Activated CD8-positive, alpha-beta T cell treated with anti-CD3 and anti-CD28 coated beads, Interleukin-2, amount 10 ng/mL, durations not matched to agents 7 days and 5 days (primary cell): ENCODE measurements at regions not wholly inside any gene's neighbourhood (a gene's known extent, or its start where the extent isn't known, plus 50 kb on each side); places are given as distances from the start of the nearest gene placed in this dataset.

Source experiments
- ATAC-seq: fragments of 150-1000 bp; cut with Tn5 transposase; one replicate; pipeline ENCODE4 v1.10.0; 2021; ENCODE audit warnings: moderate library complexity
- CTCF ChIA-PET: fragments of 350-600 bp; sonication (Branson Sonifier 250); formaldehyde crosslinking; loops from one replicate; lab custom pipeline; 2021; ENCODE audit warnings: antibody characterized with exemption; lab: Charles Lee
- POLR2A ChIA-PET: fragments of 350-600 bp; sonication (Branson Sonifier 250); formaldehyde crosslinking; loops from one replicate; lab custom pipeline; 2021; ENCODE audit warnings: antibody characterized with exemption; lab: Charles Lee
- DNase-seq: peaks from one replicate; pipeline ENCODE4 v3.0.0-alpha.2; 2020
- H3K27ac Mint-ChIP-seq: one replicate; pipeline ENCODE4 v1.8.0; 2021; ENCODE audit warnings: mild to moderate bottlenecking, mixed read lengths
- H3K27me3 Mint-ChIP-seq: one replicate; pipeline ENCODE4 v1.8.0; 2021; ENCODE audit warnings: low read depth, mixed read lengths
- H3K36me3 Mint-ChIP-seq: one replicate; pipeline ENCODE4 v1.8.0; 2021; ENCODE audit warnings: low read depth, mixed read lengths
- H3K4me1 Mint-ChIP-seq: one replicate; pipeline ENCODE4 v1.8.0; 2021; ENCODE audit warnings: low read depth, mixed read lengths
- H3K4me3 Mint-ChIP-seq: one replicate; pipeline ENCODE4 v1.8.0; 2021; ENCODE audit warnings: mild to moderate bottlenecking, mixed read lengths
- H3K9me3 Mint-ChIP-seq: one replicate; pipeline ENCODE4 v1.8.0; 2022; ENCODE audit warnings: mixed read lengths; ENCODE audit not compliant: insufficient read depth

GRCh38 chr9:72471096-72471495 lies 50.3 kb upstream of the TMC1 start:
- DNase-seq, result no peak
- no peak for ATAC-seq
- Mint-ChIP-seq H3K4me1 (peaks cover 14% of the 10 kb centered on the region), H3K27ac (no peak overlapping the region), H3K4me3 (no peak overlapping the region), H3K36me3 (no peaks in the 10 kb centered on the region), H3K27me3 (no peaks in the 10 kb centered on the region), H3K9me3 (no peaks in the 10 kb centered on the region)
- ChIA-PET POLR2A (no interaction called here), CTCF (no interaction called here)

- Mint-ChIP-seq H3K4me1 (peaks cover 10% of the 10 kb centered on the region), H3K36me3 (no peaks in the 10 kb centered on the region), H3K27ac (no peak overlapping the region), H3K4me3 (no peak overlapping the region), H3K27me3 (peaks cover 2% of the 10 kb centered on the region), H3K9me3 (no peaks in the 10 kb centered on the region)
- ATAC-seq (no peak), DNase-seq (no peak)
- CTCF ChIA-PET, result interaction anchor here (0.8 kb wide), 1 partner anchor 187 kb away, joined by 3 read pairs; no protein-coding TSS in a partner anchor
- POLR2A ChIA-PET, result interaction anchor here (0.7 kb wide), 1 partner anchor 35 kb away, joined by 4 read pairs; no protein-coding TSS in a partner anchor
Measured at GRCh38 chr9:72467766-72468738, 53.4 kb upstream of the TMC1 start.

- Mint-ChIP-seq H3K4me3 (no peak overlapping the region), H3K36me3 (no peaks in the 10 kb centered on the region), H3K9me3 (no peaks in the 10 kb centered on the region), H3K27ac (no peak overlapping the region), H3K27me3 (peaks cover 2% of the 10 kb centered on the region), H3K4me1 (peaks cover 8% of the 10 kb centered on the region)
- ChIA-PET POLR2A (no interaction called here), CTCF (interaction anchor here (1.5 to 2.3 kb wide), 5 partner anchors 9 to 185 kb away, joined by 4 to 8 read pairs (median 6); no protein-coding TSS in a partner anchor)
- ATAC-seq (no peak), DNase-seq (no peak)
Measured at GRCh38 chr9:72465593-72465984, 55.8 kb upstream of the TMC1 start.

DNA sequence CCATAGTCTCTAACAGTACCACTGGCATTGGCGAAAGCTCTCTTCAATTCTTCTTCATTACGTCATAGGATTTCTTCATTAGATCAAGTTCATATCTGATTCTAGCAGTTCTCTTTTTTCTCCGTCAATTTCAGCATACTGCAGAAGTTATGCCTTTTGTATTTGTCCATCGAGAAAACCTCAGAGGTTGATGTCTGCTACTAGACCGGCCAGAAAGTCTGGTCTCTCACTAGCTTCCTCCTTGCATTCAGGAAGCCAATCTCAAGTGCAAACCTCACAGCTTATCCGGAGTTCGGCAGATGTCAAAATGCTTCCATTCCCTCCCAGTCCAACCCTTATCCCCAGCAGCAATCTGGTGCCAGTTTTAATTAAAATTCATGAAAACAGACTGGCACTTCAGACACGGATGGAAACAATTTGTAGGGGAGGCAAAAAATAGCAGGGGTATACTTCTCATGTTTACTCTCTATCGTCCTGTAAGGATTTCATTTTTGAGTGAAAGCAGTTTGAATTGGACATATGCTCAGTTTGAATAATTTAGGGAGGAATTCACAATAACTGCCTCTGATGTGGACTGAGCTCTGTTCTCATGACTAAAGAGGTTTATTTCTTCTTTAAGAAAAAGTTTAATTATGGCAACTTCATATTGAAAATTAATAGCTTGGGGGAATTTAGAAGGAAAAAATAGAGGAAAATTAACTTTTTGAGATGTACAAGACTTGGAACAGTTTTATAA lies 56.4 kb upstream of the TMC1 start:
- ATAC-seq (no peak), DNase-seq (no peak)
- no peaks in the 10 kb centered on the region for H3K36me3 Mint-ChIP-seq
- no peaks in the 10 kb centered on the region for H3K9me3 Mint-ChIP-seq
- peaks cover 8% of the 10 kb centered on the region for H3K4me1 Mint-ChIP-seq
- ChIA-PET CTCF (interaction anchor here (1.5 to 2.3 kb wide), 5 partner anchors 10 to 184 kb away, joined by 4 to 8 read pairs (median 6); no protein-coding TSS in a partner anchor), POLR2A (no interaction called here)
- no peak overlapping the region for H3K4me3 Mint-ChIP-seq
- H3K27me3 Mint-ChIP-seq, result peaks cover 2% of the 10 kb centered on the region
- H3K27ac Mint-ChIP-seq, result no peak overlapping the region

DNA sequence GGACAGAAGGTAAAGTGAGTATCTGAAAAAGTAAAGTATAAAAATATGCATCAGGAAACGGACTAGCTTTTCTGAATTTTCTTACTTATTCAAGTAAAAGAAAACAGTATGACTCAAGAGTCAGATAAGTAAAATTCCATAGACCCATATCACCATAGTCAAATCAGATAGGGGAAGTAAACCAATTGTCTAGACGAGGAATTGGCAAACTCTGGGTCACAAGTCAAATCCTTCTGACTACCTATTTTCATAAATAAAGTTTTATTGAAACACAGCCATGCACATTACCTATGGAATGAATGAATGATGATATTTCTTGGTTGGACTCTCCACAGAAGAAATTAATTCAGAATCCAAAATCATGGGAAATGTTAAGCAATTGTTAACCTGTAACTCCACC lies 59.1 kb upstream of the TMC1 start:
- CTCF ChIA-PET, result no interaction called here
- DNase-seq (no peak), ATAC-seq (no peak)
- H3K36me3 Mint-ChIP-seq, result no peaks in the 10 kb centered on the region
- H3K9me3 Mint-ChIP-seq, result no peaks in the 10 kb centered on the region
- no peak overlapping the region for H3K27ac Mint-ChIP-seq
- peaks cover 10% of the 10 kb centered on the region for H3K4me1 Mint-ChIP-seq
- peaks cover 2% of the 10 kb centered on the region for H3K27me3 Mint-ChIP-seq
- POLR2A ChIA-PET, result no interaction called here
- H3K4me3 Mint-ChIP-seq, result no peak overlapping the region

DNA sequence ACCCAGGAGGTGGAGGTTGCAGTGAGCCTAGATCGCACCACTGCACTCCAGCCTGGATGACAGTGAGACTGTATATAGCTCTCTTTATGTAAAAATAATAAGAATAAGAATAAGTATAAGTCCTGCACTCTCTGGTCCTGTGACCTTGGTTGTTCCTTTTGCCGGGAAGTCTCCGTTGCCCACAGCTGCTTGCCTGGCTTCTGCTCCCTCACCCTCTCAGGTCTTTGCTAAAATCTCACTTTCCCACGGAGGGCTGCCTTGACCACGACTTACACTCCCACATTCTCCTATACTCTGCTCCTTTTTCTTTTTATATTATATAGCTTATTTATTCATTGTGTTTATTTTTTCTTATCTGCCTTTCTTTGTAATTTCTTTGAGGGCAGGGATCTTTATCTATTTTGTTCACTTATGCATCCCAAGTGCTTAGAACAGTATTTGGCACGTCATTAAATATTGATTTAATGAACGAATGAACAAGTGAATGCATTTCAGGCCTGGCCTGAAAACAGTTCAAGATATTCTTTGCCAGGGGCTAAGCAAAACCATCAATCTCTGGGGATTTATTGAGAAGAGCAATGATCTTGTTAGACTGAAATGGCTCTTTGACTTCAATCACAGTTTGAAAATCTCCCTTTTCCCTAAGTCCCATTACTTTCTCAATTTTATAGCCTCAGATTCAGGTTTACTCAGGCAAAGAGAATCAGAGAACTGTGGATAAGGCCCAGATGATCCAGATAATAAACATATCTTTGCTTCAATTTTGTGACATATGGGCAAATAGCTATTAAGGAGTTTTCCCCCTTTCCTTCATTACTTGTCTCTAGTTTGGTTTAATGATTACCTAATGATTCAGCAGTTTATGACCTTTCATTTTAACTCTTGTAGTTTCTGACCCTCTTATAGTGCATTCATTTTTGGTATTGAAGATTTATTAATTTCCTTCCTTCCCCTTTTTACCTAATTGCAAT lies 60.8 kb upstream of the TMC1 start:
- no peak overlapping the region for H3K27ac Mint-ChIP-seq
- DNase-seq (no peak), ATAC-seq (no peak)
- no peaks in the 10 kb centered on the region for H3K9me3 Mint-ChIP-seq
- peaks cover 2% of the 10 kb centered on the region for H3K27me3 Mint-ChIP-seq
- POLR2A ChIA-PET, result interaction anchor here (0.9 kb wide), 1 partner anchor 120 kb away, joined by 3 read pairs; no protein-coding TSS in a partner anchor
- CTCF ChIA-PET, result no interaction called here
- H3K36me3 Mint-ChIP-seq, result no peaks in the 10 kb centered on the region
- H3K4me3 Mint-ChIP-seq, result no peak overlapping the region
- H3K4me1 Mint-ChIP-seq, result peaks cover 10% of the 10 kb centered on the region

GRCh38 chr9:72459308-72459707 lies 62.1 kb upstream of the TMC1 start:
- H3K9me3 Mint-ChIP-seq, result no peaks in the 10 kb centered on the region
- no peak overlapping the region for H3K4me3 Mint-ChIP-seq
- H3K27me3 Mint-ChIP-seq, result peaks cover 2% of the 10 kb centered on the region
- CTCF ChIA-PET, result interaction anchor here (1.0 to 1.2 kb wide), 2 partner anchors 16 to 153 kb away, joined by 3 to 4 read pairs; no protein-coding TSS in a partner anchor
- H3K36me3 Mint-ChIP-seq, result no peaks in the 10 kb centered on the region
- DNase-seq (no peak), ATAC-seq (no peak)
- H3K4me1 Mint-ChIP-seq, result peaks cover 2% of the 10 kb centered on the region
- POLR2A ChIA-PET, result no interaction called here
- H3K27ac Mint-ChIP-seq, result no peak overlapping the region

DNA sequence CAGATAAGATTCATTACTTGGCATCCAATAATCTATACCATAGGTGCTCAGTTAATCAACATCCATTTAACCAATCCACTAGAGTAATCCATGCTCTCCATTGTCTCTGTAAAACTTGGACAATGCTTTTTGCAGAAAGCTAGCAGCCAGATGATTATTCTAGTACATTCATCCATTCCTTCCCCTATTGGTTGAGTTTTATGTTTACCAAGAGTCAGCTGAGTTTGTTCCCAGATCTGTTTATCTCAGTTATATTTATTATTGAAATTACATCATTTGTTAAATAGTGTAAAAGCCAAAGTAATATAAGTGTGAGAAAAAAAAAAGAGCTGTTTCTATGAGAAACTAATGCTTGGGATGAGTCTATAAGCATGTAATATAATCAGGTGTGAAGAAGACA lies 63.3 kb upstream of the TMC1 start:
- Mint-ChIP-seq H3K9me3 (no peaks in the 10 kb centered on the region), H3K4me1 (peaks cover 2% of the 10 kb centered on the region), H3K36me3 (no peaks in the 10 kb centered on the region), H3K27me3 (no peaks in the 10 kb centered on the region), H3K4me3 (no peak overlapping the region), H3K27ac (no peak overlapping the region)
- DNase-seq (no peak), ATAC-seq (no peak)
- ChIA-PET POLR2A (no interaction called here), CTCF (interaction anchor here (1.0 to 1.2 kb wide), 3 partner anchors 15 to 154 kb away, joined by 3 to 4 read pairs (median 3); no protein-coding TSS in a partner anchor)

GRCh38 chr9:72457366-72457765 lies 64.0 kb upstream of the TMC1 start:
- CTCF ChIA-PET, result no interaction called here

DNA sequence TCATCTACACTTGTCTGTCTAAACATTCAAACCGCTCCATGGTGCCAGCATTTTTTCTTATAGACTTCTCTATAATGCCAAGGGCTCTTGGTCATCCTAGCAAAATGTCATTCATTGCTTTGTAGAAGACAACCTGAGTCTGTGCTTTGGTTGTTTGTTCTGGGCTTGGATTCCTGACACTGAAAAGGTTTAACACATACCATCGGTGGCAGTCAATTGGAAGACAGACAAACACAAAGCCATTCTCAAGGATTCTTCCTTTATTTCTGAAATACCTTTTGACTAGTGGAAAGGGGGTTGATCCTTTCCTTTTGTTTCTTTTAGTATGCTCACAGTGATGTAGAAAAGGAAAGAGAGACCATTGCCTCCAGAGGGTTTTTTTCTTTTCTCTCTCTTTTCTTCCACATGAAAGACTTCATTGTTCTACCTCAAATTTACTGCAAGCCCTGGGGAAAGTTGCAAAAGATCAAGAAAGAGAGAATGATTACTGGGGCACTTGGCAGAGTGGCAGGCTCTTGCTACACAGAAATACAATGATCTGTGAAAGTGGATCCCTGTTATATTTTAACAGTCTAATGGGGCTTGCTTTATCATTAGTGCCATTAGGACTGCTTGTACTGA lies 66.4 kb upstream of the TMC1 start:
- CTCF ChIA-PET, result no interaction called here

More at GRCh38 chr9:72457366-72457765, 64.0 kb upstream of the TMC1 start:
- H3K27me3 Mint-ChIP-seq, result no peaks in the 10 kb centered on the region
- no peak overlapping the region for H3K27ac Mint-ChIP-seq
- ATAC-seq (no peak), DNase-seq (no peak)
- POLR2A ChIA-PET, result no interaction called here
- H3K9me3 Mint-ChIP-seq, result no peaks in the 10 kb centered on the region
- peaks cover 2% of the 10 kb centered on the region for H3K4me1 Mint-ChIP-seq
- no peaks in the 10 kb centered on the region for H3K36me3 Mint-ChIP-seq
- no peak overlapping the region for H3K4me3 Mint-ChIP-seq

GRCh38 chr9:72453797-72454196 lies 67.6 kb upstream of the TMC1 start:
- POLR2A ChIA-PET, result no interaction called here
- ATAC-seq (no peak), DNase-seq (no peak)
- Mint-ChIP-seq H3K36me3 (no peaks in the 10 kb centered on the region), H3K4me3 (no peak overlapping the region), H3K4me1 (peaks cover 2% of the 10 kb centered on the region), H3K9me3 (no peaks in the 10 kb centered on the region), H3K27me3 (no peaks in the 10 kb centered on the region), H3K27ac (no peak overlapping the region)
- CTCF ChIA-PET, result no interaction called here

More for the DNA sequence above, 66.4 kb upstream of the TMC1 start:
- no peak overlapping the region for H3K4me3 Mint-ChIP-seq
- no peaks in the 10 kb centered on the region for H3K9me3 Mint-ChIP-seq
- peaks cover 2% of the 10 kb centered on the region for H3K4me1 Mint-ChIP-seq
- H3K36me3 Mint-ChIP-seq, result no peaks in the 10 kb centered on the region
- ATAC-seq, result no peak
- POLR2A ChIA-PET, result no interaction called here
- DNase-seq, result no peak
- H3K27ac Mint-ChIP-seq, result no peak overlapping the region
- no peaks in the 10 kb centered on the region for H3K27me3 Mint-ChIP-seq
